ENCODE measurements at regions not wholly inside any gene's neighbourhood (a gene's known extent, or its start where the extent isn't known, plus 50 kb on each side); places are given as distances from the start of the nearest gene placed in this dataset.

DNA sequence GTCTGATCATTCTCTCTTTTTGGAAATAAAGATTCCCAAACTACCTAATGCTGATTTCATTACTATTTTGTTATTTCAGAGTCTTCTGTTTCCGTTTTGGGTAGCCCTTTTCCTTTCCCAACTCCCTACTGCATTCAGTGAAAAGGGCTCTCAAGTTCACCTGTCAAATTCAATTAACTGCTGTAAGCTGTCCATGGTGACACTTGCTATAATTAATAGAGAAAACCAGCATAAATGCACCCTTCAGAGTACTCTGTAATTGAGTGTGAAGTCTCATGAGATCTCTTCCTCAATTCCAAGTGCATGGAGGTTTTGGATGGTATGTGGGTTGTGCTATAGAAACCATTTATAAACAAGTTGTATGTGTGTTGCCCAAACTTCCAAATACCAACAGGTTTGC is 187.2 kb downstream of the RPL10L start:
- in situ Hi-C loops (cut with HindIII; ENCODE audit: low sequenced_read_pairs), result no loop called here
- TF ChIP-seq CTCF (IDR thresholded peaks at IDR 0.05; ENCODE audit: low read depth, low read length, missing control alignments), result no peak
- no peak for DNase-seq (ENCODE audit: low read depth)
- no peak overlapping the region for H3K4me3 ChIP-seq (ENCODE audit: low read depth, low read length)

- no peak for DNase-seq (ENCODE audit: low read depth)
- in situ Hi-C loops (cut with HindIII; ENCODE audit: low sequenced_read_pairs), result no loop called here
- TF ChIP-seq CTCF (IDR thresholded peaks at IDR 0.05; ENCODE audit: low read depth, low read length, missing control alignments), result no peak
- no peak overlapping the region for H3K4me3 ChIP-seq (ENCODE audit: low read depth, low read length)
Observed at GRCh38 chr14:46451800-46452199, 199.8 kb downstream of the RPL10L start.

GRCh38 chr14:46444666-46445065 is 206.9 kb downstream of the RPL10L start:
- DNase-seq (ENCODE audit: low read depth), result no peak
- in situ Hi-C loops (cut with HindIII; ENCODE audit: low sequenced_read_pairs), result no loop called here
- no peak overlapping the region for H3K4me3 ChIP-seq (ENCODE audit: low read depth, low read length)
- TF ChIP-seq CTCF (IDR thresholded peaks at IDR 0.05; ENCODE audit: low read depth, low read length, missing control alignments), result no peak

DNA sequence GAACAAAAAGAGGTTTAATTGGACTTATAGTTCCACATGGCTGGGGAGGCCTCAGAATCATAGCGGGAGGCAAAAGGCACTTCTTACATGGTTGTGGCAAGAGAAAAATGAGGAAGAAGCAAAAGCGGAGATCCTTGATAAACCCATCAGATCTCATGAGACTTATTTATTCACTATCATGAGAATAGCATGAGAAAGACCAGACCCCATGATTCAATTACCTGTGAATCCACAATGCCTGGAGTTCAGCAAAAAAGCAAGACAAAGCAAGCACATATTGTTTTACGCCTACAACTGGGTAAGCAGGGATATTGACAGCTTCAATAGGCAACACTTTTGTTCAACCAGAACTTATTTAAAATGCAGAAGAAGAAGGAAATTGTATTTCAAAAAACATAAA is 218.2 kb downstream of the RPL10L start:
- in situ Hi-C loops (cut with HindIII; ENCODE audit: low sequenced_read_pairs), result no loop called here
- no peak overlapping the region for H3K4me3 ChIP-seq (ENCODE audit: low read depth, low read length)
- TF ChIP-seq CTCF (IDR thresholded peaks at IDR 0.05; ENCODE audit: low read depth, low read length, missing control alignments), result no peak
- no peak for DNase-seq (ENCODE audit: low read depth)

GRCh38 chr14:46432516-46432915 is 219.1 kb downstream of the RPL10L start:
- in situ Hi-C loops (cut with HindIII; ENCODE audit: low sequenced_read_pairs), result no loop called here
- TF ChIP-seq CTCF (IDR thresholded peaks at IDR 0.05; ENCODE audit: low read depth, low read length, missing control alignments), result no peak
- DNase-seq (ENCODE audit: low read depth), result no peak
- H3K4me3 ChIP-seq (ENCODE audit: low read depth, low read length), result no peak overlapping the region

DNA sequence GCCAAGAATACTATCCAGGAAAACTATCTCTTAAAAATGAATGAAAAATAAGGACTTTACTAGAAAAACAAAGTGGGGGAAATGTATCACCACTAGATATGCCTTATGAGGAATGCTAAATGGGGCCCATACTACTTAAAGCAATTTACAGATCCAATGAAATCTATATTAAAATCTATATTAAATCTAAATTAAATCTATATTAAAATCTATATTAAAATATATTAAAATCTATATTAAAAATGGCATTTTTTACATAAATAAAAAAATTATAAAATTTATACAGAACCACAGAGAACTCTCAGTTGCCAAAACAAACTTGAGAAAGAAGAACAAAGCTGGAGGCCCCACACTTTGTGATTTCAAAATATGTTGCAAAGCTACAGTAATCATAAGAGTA is 234.5 kb downstream of the RPL10L start:
- TF ChIP-seq CTCF (IDR thresholded peaks at IDR 0.05; ENCODE audit: low read depth, low read length, missing control alignments), result no peak
- in situ Hi-C loops (cut with HindIII; ENCODE audit: low sequenced_read_pairs), result no loop called here
- DNase-seq (ENCODE audit: low read depth), result no peak
- H3K4me3 ChIP-seq (ENCODE audit: low read depth, low read length), result no peak overlapping the region

Data from astrocyte of the cerebellum (primary cell).